Neural crest cell (in vitro differentiated cells): ENCODE measurements at regions not wholly inside any gene's neighbourhood (a gene's known extent, or its start where the extent isn't known, plus 50 kb on each side); places are given as distances from the start of the nearest gene placed in this dataset.

Experiments used
- DNase-seq: peaks from one replicate; pipeline ENCODE4 v3.0.0; 2021; ENCODE audit warnings: low read depth, mixed read lengths, low spot score
- H3K27ac Mint-ChIP-seq: one replicate; pipeline ENCODE4 v1.8.0; 2021; ENCODE audit warnings: mild to moderate bottlenecking, mixed read lengths; ENCODE audit not compliant: unreplicated experiment
- H3K27me3 Mint-ChIP-seq: 2 replicates; pipeline ENCODE4 v1.8.0; 2021; ENCODE audit warnings: low read depth, mild to moderate bottlenecking, mixed read lengths
- H3K36me3 Mint-ChIP-seq: 2 replicates; pipeline ENCODE4 v1.8.0; 2021; ENCODE audit warnings: low read depth, mild to moderate bottlenecking, mixed read lengths
- H3K4me1 Mint-ChIP-seq: 2 replicates; pipeline ENCODE4 v1.8.0; 2021; ENCODE audit warnings: mixed read lengths
- H3K4me3 Mint-ChIP-seq: one replicate; pipeline ENCODE4 v1.8.0; 2021; ENCODE audit warnings: mild to moderate bottlenecking, mixed read lengths
- H3K9me3 Mint-ChIP-seq: 2 replicates; pipeline ENCODE4 v1.8.0; 2021; ENCODE audit warnings: mixed read lengths
- CTCF ChIP-seq: fragments of 200-600 bp; sonication (generic); conservative IDR thresholded peaks from 2 replicates; pipeline ENCODE4 v1.5.0; 2021; ENCODE audit warnings: antibody characterized with exemption, mild to moderate bottlenecking

GRCh38 chr16:26530584-26531289, 536.0 kb upstream of the C16orf82 start:
- Mint-ChIP-seq H3K36me3 (no peaks in the 10 kb centered on the region), H3K4me3 (no peak overlapping the region), H3K9me3 (peaks cover 3% of the 10 kb centered on the region), H3K27me3 (peaks cover 2% of the 10 kb centered on the region), H3K27ac (no peak overlapping the region), H3K4me1 (no peaks in the 10 kb centered on the region)
- TF ChIP-seq CTCF: no peak
- DNase-seq: no peak

- no peak for TF ChIP-seq CTCF
- Mint-ChIP-seq H3K36me3 (no peaks in the 10 kb centered on the region), H3K27me3 (no peaks in the 10 kb centered on the region), H3K27ac (no peak overlapping the region), H3K4me1 (no peaks in the 10 kb centered on the region), H3K9me3 (no peaks in the 10 kb centered on the region), H3K4me3 (no peak overlapping the region)
- DNase-seq: no peak
These were observed 535.4 kb upstream of the C16orf82 start for GRCh38 chr16:26531290-26531730.

- no peak for DNase-seq
- H3K4me3 Mint-ChIP-seq: no peak overlapping the region
- no peaks in the 10 kb centered on the region for H3K27me3 Mint-ChIP-seq
- no peaks in the 10 kb centered on the region for H3K36me3 Mint-ChIP-seq
- H3K27ac Mint-ChIP-seq: no peak overlapping the region
- H3K4me1 Mint-ChIP-seq: no peaks in the 10 kb centered on the region
- TF ChIP-seq CTCF: no peak
- no peaks in the 10 kb centered on the region for H3K9me3 Mint-ChIP-seq
These were observed 534.3 kb upstream of the C16orf82 start for GRCh38 chr16:26532456-26532855.

GRCh38 chr16:26542198-26542597, 524.5 kb upstream of the C16orf82 start:
- Mint-ChIP-seq H3K27me3 (peaks cover 3% of the 10 kb centered on the region), H3K36me3 (no peaks in the 10 kb centered on the region), H3K27ac (no peak overlapping the region), H3K4me1 (no peaks in the 10 kb centered on the region), H3K9me3 (no peaks in the 10 kb centered on the region), H3K4me3 (no peak overlapping the region)
- no peak for DNase-seq
- no peak for TF ChIP-seq CTCF

GRCh38 chr16:26546573-26546972, 520.2 kb upstream of the C16orf82 start:
- Mint-ChIP-seq H3K27me3 (peaks cover 7% of the 10 kb centered on the region), H3K27ac (no peak overlapping the region), H3K4me3 (no peak overlapping the region)

More at GRCh38 chr16:26546573-26546972, 520.2 kb upstream of the C16orf82 start:
- DNase-seq: no peak
- Mint-ChIP-seq H3K9me3 (peaks cover 3% of the 10 kb centered on the region), H3K4me1 (peaks cover 4% of the 10 kb centered on the region), H3K36me3 (no peaks in the 10 kb centered on the region)
- TF ChIP-seq CTCF: no peak
